ENCODE measurements at regions not wholly inside any gene's neighbourhood (a gene's known extent, or its start where the extent isn't known, plus 50 kb on each side); places are given as distances from the start of the nearest gene placed in this dataset.

- TF ChIP-seq POLR2A (IDR thresholded peaks at IDR 0.05) = no peak
- TF ChIP-seq, protein P1, sequence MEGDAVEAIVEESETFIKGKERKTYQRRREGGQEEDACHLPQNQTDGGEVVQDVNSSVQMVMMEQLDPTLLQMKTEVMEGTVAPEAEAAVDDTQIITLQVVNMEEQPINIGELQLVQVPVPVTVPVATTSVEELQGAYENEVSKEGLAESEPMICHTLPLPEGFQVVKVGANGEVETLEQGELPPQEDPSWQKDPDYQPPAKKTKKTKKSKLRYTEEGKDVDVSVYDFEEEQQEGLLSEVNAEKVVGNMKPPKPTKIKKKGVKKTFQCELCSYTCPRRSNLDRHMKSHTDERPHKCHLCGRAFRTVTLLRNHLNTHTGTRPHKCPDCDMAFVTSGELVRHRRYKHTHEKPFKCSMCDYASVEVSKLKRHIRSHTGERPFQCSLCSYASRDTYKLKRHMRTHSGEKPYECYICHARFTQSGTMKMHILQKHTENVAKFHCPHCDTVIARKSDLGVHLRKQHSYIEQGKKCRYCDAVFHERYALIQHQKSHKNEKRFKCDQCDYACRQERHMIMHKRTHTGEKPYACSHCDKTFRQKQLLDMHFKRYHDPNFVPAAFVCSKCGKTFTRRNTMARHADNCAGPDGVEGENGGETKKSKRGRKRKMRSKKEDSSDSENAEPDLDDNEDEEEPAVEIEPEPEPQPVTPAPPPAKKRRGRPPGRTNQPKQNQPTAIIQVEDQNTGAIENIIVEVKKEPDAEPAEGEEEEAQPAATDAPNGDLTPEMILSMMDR (IDR thresholded peaks at IDR 0.05) = no peak
Observed at GRCh38 chr2:88818381-88818780, 126.9 kb downstream of the RPIA start.
